GM12891 (cell line): ENCODE measurements at regions not wholly inside any gene's neighbourhood (a gene's known extent, or its start where the extent isn't known, plus 50 kb on each side); places are given as distances from the start of the nearest gene placed in this dataset.

Source experiments
- DNase-seq: peaks from one replicate; pipeline ENCODE4 v3.0.0; 2011; ENCODE audit warnings: low spot score; ENCODE audit not compliant: insufficient read length
- FAIRE-seq: peaks from 2 replicates; lab custom pipeline; 2011; peaks lifted over from hg19 to GRCh38; lab: Jason Lieb, UNC
- PAX5 ChIP-seq: IDR thresholded peaks from 2 replicates; pipeline ENCODE4 v1.6.1; 2011; ENCODE audit warnings: low read length, moderate library complexity, mild to moderate bottlenecking; ENCODE audit not compliant: insufficient read depth, severe bottlenecking
- POLR2A ChIP-seq: IDR thresholded peaks from 2 replicates; pipeline ENCODE4 v1.6.1; 2011; ENCODE audit warnings: low read depth, low read length, control low read depth
- POLR2AphosphoS5 ChIP-seq: IDR thresholded peaks from 2 replicates; pipeline ENCODE4 v1.6.1; 2011; ENCODE audit warnings: low read depth, low read length, control low read depth
- POU2F2 ChIP-seq: IDR thresholded peaks from 2 replicates; pipeline ENCODE4 v1.6.1; 2011; ENCODE audit warnings: low read depth, mild to moderate bottlenecking, control low read depth, low read length, moderate library complexity
- SPI1 ChIP-seq: IDR thresholded peaks from 2 replicates; pipeline ENCODE4 v1.6.1; 2011; ENCODE audit warnings: low read depth, low read length, control low read depth
- TAF1 ChIP-seq: IDR thresholded peaks from 2 replicates; pipeline ENCODE4 v1.6.1; 2011; ENCODE audit warnings: low read depth, low read length, control low read depth

- no peak for FAIRE-seq
- no peak for DNase-seq
- no peak for TF ChIP-seq PAX5
- no peak for TF ChIP-seq SPI1
- TF ChIP-seq POU2F2, result no peak
- TF ChIP-seq POLR2AphosphoS5, result no peak
- no peak for TF ChIP-seq POLR2A
- no peak for TF ChIP-seq TAF1
These were observed 600.6 kb downstream of the SLITRK1 start for GRCh38 chr13:83281654-83282053.

DNA sequence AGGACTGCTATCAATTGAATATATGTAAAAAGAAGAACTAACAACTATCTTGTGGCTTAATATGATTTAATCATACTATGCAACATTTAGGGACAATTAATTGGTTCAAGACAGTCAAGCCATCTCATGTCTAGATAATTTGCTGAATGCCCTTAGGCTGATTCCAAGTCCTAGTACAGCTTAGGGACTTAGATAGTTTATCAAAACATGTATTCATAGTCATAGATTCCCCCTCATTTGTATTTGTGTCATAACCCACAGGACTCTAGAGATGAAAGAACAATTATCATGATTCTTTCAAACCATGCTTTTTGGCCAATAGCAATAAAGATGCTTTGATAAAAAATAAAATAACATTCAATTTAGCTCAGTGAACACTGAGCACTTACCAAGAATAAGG, 607.6 kb downstream of the SLITRK1 start:
- FAIRE-seq, result no peak
- no peak for TF ChIP-seq POLR2A
- no peak for TF ChIP-seq TAF1
- TF ChIP-seq SPI1, result no peak
- no peak for TF ChIP-seq POLR2AphosphoS5
- no peak for TF ChIP-seq PAX5
- no peak for TF ChIP-seq POU2F2
- no peak for DNase-seq

DNA sequence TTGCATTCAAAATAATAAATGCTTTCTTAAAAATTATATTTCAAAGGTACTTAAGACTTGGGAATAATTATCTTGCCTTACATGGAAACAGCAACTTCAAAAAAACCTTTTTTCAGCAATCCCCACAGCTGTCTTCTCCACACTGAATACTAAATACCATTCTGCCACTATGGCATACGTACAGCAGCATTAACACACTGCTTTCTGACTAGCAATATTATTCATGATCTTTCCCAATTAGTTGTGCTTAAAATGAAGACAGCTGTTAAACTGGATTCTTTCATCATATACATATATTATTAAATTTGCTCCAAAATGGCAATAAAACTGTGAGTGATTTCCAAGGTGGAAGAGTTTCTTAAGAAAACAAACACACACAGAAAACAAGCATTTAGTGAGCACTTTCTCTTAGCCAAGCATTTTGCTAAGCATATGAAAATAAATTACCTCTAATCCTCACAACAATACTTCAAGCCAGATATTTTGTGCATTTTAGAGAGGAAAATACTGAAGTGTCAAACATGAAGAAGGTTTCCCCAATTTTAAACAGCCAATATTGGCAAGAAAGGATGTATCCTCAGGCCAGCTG, 609.5 kb downstream of the SLITRK1 start:
- FAIRE-seq (no peak), DNase-seq (no peak)
- TF ChIP-seq SPI1, result no peak
- TF ChIP-seq POLR2AphosphoS5, result no peak
- TF ChIP-seq PAX5, result no peak
- TF ChIP-seq POLR2A, result no peak
- TF ChIP-seq TAF1, result no peak

DNA sequence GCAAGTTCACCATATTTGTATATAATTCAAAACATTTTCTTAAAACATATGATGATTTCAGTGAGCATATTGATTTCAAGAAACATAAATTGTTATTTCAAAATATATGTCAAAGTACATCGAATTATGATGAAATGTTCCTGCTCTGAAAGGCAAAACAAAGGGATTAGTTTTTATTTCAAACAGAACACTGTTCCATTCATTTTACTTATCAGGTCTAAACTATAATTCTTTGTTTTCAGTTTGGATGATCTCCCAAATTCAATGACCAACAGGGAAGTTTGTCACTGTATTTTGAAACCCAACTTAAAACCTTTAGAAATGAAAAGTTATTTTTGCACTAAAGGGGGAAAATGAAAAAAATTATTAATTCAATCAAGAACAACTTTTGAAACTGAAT, 610.2 kb downstream of the SLITRK1 start:
- DNase-seq (no peak), FAIRE-seq (no peak)
- no peak for TF ChIP-seq POLR2AphosphoS5
- no peak for TF ChIP-seq SPI1
- no peak for TF ChIP-seq POLR2A
- TF ChIP-seq POU2F2, result no peak
- TF ChIP-seq TAF1, result no peak
- no peak for TF ChIP-seq PAX5

DNA sequence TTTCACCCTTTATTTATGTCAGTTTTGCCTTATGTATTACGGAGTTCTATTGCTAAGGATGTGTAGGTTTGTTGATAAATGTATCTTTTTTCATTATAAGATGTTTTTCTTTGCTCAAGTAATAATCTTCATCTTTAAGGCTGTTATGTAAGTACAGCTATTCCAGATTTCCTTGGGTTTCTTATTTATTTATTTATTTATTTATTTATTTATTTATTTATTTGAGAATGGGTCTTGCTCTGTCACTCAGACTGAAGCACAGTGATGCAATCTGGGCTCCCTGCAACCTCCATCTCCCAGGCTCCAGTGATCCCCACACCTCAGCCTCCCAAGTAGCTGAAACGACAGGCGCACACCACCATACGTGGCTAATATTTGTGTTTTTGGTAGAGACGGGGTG, 617.0 kb downstream of the SLITRK1 start:
- FAIRE-seq (no peak), DNase-seq (no peak)
- no peak for TF ChIP-seq POLR2AphosphoS5
- TF ChIP-seq POLR2A, result no peak
- no peak for TF ChIP-seq PAX5
- no peak for TF ChIP-seq TAF1
- no peak for TF ChIP-seq SPI1
- TF ChIP-seq POU2F2, result no peak

DNA sequence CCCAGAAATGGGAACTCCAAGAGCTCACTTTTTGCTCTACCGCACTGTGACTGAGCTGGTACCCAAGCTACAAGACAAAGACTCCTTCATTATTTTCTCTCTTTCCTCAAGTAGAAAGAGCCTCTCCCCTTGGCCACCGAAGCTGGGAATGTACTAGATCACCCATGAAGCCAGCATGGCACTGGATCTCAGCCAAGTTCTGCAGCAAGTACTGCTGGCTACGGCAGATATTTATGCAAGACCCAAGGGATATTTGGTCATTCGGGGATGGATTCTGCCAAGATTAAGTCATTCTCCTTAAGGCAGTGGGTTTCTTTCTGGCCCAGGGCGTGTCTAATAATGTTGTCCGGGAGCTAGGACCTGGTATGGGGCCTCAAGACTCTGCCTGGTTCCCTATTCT, 633.5 kb downstream of the SLITRK1 start:
- FAIRE-seq (no peak), DNase-seq (no peak)
- TF ChIP-seq TAF1, result no peak
- TF ChIP-seq POU2F2, result no peak
- TF ChIP-seq POLR2A, result no peak
- no peak for TF ChIP-seq SPI1
- no peak for TF ChIP-seq PAX5
- TF ChIP-seq POLR2AphosphoS5, result no peak

GRCh38 chr13:83232626-83233025, 649.6 kb downstream of the SLITRK1 start:
- no peak for DNase-seq
- no peak for FAIRE-seq
- no peak for TF ChIP-seq POLR2AphosphoS5
- TF ChIP-seq TAF1, result no peak
- TF ChIP-seq POU2F2, result no peak
- no peak for TF ChIP-seq POLR2A
- no peak for TF ChIP-seq SPI1
- TF ChIP-seq PAX5, result no peak

- no peak for TF ChIP-seq POU2F2
- TF ChIP-seq POLR2AphosphoS5, result no peak
- TF ChIP-seq POLR2A, result no peak
- FAIRE-seq (no peak), DNase-seq (no peak)
These were observed 652.5 kb downstream of the SLITRK1 start for GRCh38 chr13:83229574-83230305.

DNA sequence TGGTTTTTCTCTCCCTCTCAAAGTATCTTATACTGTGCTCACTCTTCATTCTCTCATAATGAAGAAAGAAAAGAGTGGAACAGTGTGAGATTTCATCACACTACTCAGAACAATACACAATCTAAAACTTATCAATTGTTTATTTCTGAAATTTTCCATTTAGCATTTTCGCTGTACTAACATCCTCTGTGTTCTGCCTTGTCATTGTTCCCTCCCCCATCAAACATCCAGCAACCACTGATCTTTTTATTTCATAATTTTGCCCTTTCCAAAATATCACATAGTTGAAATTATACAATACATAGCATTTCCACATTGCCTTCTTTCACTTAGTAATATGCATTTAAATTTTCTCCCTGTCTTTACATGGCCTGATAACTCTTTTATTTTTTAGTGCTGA, 658.7 kb downstream of the SLITRK1 start:
- DNase-seq, result no peak
- TF ChIP-seq SPI1 (no peak), TAF1 (no peak), PAX5 (no peak), POLR2AphosphoS5 (no peak), POLR2A (no peak), POU2F2 (no peak)
- FAIRE-seq, result no peak

DNA sequence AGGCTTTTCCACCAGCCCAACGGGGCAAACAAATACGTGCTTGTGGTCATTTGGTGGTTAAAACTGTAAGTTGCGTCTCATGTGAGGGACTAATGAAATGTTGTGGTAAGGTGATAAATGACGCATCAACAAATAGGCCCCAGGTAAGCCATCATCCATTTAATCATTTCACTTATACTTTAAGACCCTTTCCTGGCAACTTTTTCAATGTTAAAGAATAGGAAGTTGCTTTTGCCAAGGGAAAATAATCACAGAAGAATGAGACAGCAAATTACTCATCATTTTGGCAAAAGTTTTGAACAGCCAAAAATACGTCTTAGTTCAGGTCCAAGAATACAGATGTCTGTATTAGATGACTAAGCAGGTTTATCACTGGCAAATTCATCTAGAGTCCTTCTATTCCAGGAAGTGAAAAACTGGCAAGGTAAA, 660.4 kb downstream of the SLITRK1 start:
- DNase-seq, result no peak
- TF ChIP-seq POLR2AphosphoS5 (no peak), SPI1 (no peak), TAF1 (no peak), POU2F2 (no peak), POLR2A (no peak), PAX5 (no peak)
- no peak for FAIRE-seq
